Upper lobe of left lung (tissue), 6 donors: ENCODE measurements at regions not wholly inside any gene's neighbourhood (a gene's known extent, or its start where the extent isn't known, plus 50 kb on each side); places are given as distances from the start of the nearest gene placed in this dataset.

Experiments
- ATAC-seq, 2 donors: fragments of 200-7000 bp; cut with Tn5 transposase; one replicate each; pipeline ENCODE4 v1.9.1; 2022; ENCODE audit warnings: mild to moderate bottlenecking in 2 of 2, moderate library complexity in 2 of 2; ENCODE audit not compliant: low FRiP score in 2 of 2
- DNase-seq, 2 donors: peaks; one replicate each; pipeline ENCODE4 v3.0.0-alpha.2; 2019 to 2020
- H3K27ac ChIP-seq, 4 donors: fragments of 200-600 bp; sonication (generic); one replicate each; pipeline ENCODE4 v1.5.1; 2016 to 2019
- H3K27me3 ChIP-seq, 4 donors: fragments of 200-600 bp; sonication (generic); one replicate each; pipeline ENCODE4 v1.5.1; 2017 to 2019
- H3K36me3 ChIP-seq, 4 donors: fragments of 200-600 bp; sonication (generic); one replicate each; pipeline ENCODE4 v1.5.1; 2016 to 2019
- H3K4me1 ChIP-seq, 4 donors: fragments of 200-600 bp; sonication (generic); one replicate each; pipeline ENCODE4 v1.5.1; 2018 to 2019
- H3K4me3 ChIP-seq, 4 donors: fragments of 200-600 bp; sonication (generic); one replicate each; pipeline ENCODE4 v1.5.1; 2017 to 2019; ENCODE audit warnings: mild to moderate bottlenecking in 2 of 4, moderate library complexity in 1 of 4
- H3K9me3 ChIP-seq, 4 donors: fragments of 200-600 bp; sonication (generic); one replicate each; pipeline ENCODE4 v1.5.1; 2018 to 2019
- CTCF ChIP-seq, 6 experiments: fragments of 450-650 bp in 4 of 6; fragments of 200-600 bp in 2 of 6; sonication (generic) in 2 of 6; IDR thresholded peaks; one replicate each; pipeline ENCODE4 v1.5.1; 2016 to 2019; ENCODE audit warnings: antibody characterized with exemption in 6 of 6
- EP300 ChIP-seq, 4 donors: sonication (generic); formaldehyde crosslinking; IDR thresholded peaks; one replicate each; pipeline ENCODE4 v1.5.1; 2017; ENCODE audit warnings: antibody characterized with exemption in 4 of 4, control low read depth in 2 of 4
- POLR2A ChIP-seq, 4 donors: fragments of 450-650 bp; IDR thresholded peaks; one replicate each; pipeline ENCODE4 v1.5.1; 2016 to 2017; ENCODE audit warnings: antibody characterized with exemption in 4 of 4, mild to moderate bottlenecking in 2 of 4
- POLR2AphosphoS5 ChIP-seq, 2 donors: sonication (generic); formaldehyde crosslinking; IDR thresholded peaks; one replicate each; pipeline ENCODE4 v1.5.1; 2017; ENCODE audit warnings: antibody characterized with exemption in 2 of 2
- WGBS, 2 donors: methylation state at CpG; one replicate each; pipeline ENCODE4 v1.1.5; 2017 to 2018; 5-methylcytosine and 5-hydroxymethylcytosine counted together
- donor health status: DM: no; HTN: no; CAD: no; lungs with moderate emphysema.
- donor health status: DM: no; HTN: yes; CAD: no; lungs with severe emphysema.

- DNase-seq, result no peak
These were observed 320.5 kb upstream of the TET2 start for GRCh38 chr4:104826171-104826570.

DNA sequence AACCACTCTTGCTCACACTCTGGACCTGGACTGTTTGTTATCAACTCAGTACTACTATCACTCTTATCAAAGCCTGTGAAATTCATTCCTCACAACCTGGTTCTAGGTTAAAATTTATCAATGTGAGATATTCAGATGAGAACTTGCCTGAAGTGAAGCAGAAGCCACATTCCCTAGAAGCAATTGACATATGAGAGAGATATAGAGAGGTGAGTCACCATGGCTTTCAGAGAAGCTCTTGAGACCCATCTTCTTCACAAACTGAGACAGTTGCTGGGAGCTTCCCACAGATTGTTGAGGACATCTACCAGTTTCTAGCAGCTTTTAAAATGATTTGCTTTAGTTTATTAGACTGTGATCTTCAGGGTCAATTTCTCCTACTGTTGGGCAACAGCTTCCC, 316.9 kb upstream of the TET2 start:
- no peaks in the 10 kb centered on the region for H3K4me1 ChIP-seq
- H3K27me3 ChIP-seq, result no peaks in the 10 kb centered on the region
- H3K36me3 ChIP-seq, result no peaks in the 10 kb centered on the region
- DNase-seq, result no peak
- H3K9me3 ChIP-seq, result no peaks in the 10 kb centered on the region
- no peak overlapping the region for H3K4me3 ChIP-seq
- TF ChIP-seq POLR2AphosphoS5 (IDR thresholded peaks at IDR 0.05) (no peak), POLR2A (IDR thresholded peaks at IDR 0.05) (no peak), EP300 (IDR thresholded peaks at IDR 0.05) (no peak), CTCF (IDR thresholded peaks at IDR 0.05) (no peak)
- H3K27ac ChIP-seq, result no peak overlapping the region
- ATAC-seq, result no peak

More at GRCh38 chr4:104826171-104826570, 320.5 kb upstream of the TET2 start:
- ATAC-seq, result no peak
- 67 to 78% methylated on average over 2 of the region's 2 CpGs for WGBS, 2 donors
- H3K4me3 ChIP-seq, result no peak overlapping the region
- TF ChIP-seq EP300 (IDR thresholded peaks at IDR 0.05) (no peak), POLR2AphosphoS5 (IDR thresholded peaks at IDR 0.05) (no peak), CTCF (IDR thresholded peaks at IDR 0.05) (no peak), POLR2A (IDR thresholded peaks at IDR 0.05) (no peak)
- H3K4me1 ChIP-seq, result no peaks in the 10 kb centered on the region
- no peak overlapping the region for H3K27ac ChIP-seq
- no peaks in the 10 kb centered on the region for H3K36me3 ChIP-seq
- H3K9me3 ChIP-seq, result no peaks in the 10 kb centered on the region
- H3K27me3 ChIP-seq, result no peaks in the 10 kb centered on the region

- Histone ChIP-seq H3K4me1 (no peaks in the 10 kb centered on the region), H3K36me3 (no peaks in the 10 kb centered on the region), H3K4me3 (no peak overlapping the region), H3K27me3 (no peaks in the 10 kb centered on the region), H3K9me3 (no peaks in the 10 kb centered on the region), H3K27ac (no peak overlapping the region)
- 86 to 87% methylated on average over 3 of the region's 3 CpGs for WGBS, 2 donors
- DNase-seq (no peak), ATAC-seq (no peak)
- TF ChIP-seq POLR2A (IDR thresholded peaks at IDR 0.05) (no peak), EP300 (IDR thresholded peaks at IDR 0.05) (no peak)
These were observed 298.0 kb upstream of the TET2 start for GRCh38 chr4:104848597-104849225.

GRCh38 chr4:104859601-104860237, 287.0 kb upstream of the TET2 start:
- Histone ChIP-seq H3K27me3 (no peaks in the 10 kb centered on the region), H3K27ac (no peak overlapping the region), H3K4me1 (no peaks in the 10 kb centered on the region), H3K36me3 (no peaks in the 10 kb centered on the region), H3K9me3 (no peaks in the 10 kb centered on the region), H3K4me3 (no peak overlapping the region)
- DNase-seq (peak in 1 of 2 donors; percentile 24), ATAC-seq (peak; percentile 19 to 75)
- 46 to 57% methylated on average over 10 of the region's 10 CpGs for whole genome bisulfite sequencing, 2 donors
- TF ChIP-seq EP300 (IDR thresholded peaks at IDR 0.05) (no peak), POLR2AphosphoS5 (IDR thresholded peaks at IDR 0.05) (no peak), POLR2A (IDR thresholded peaks at IDR 0.05) (no peak), CTCF (IDR thresholded peaks at IDR 0.05) (no peak)

GRCh38 chr4:104860238-104861123, 286.2 kb upstream of the TET2 start:
- ATAC-seq (peak; percentile 61 to 87), DNase-seq (peak in 1 of 2 donors; percentile 47)
- no peaks in the 10 kb centered on the region for H3K27me3 ChIP-seq
- H3K4me1 ChIP-seq, result no peaks in the 10 kb centered on the region
- H3K4me3 ChIP-seq, result no peak overlapping the region
- H3K9me3 ChIP-seq, result no peaks in the 10 kb centered on the region
- WGBS, 2 donors, result 24 to 29% methylated on average over 4 of the region's 4 CpGs
- TF ChIP-seq POLR2AphosphoS5 (IDR thresholded peaks at IDR 0.05) (no peak), CTCF (IDR thresholded peaks at IDR 0.05) (peak; percentile 73 to 90 (median 79))
- no peaks in the 10 kb centered on the region for H3K36me3 ChIP-seq
- no peak overlapping the region for H3K27ac ChIP-seq
